H1 (cell line): ENCODE measurements at regions not wholly inside any gene's neighbourhood (a gene's known extent, or its start where the extent isn't known, plus 50 kb on each side); places are given as distances from the start of the nearest gene placed in this dataset.

Experiments
- ASH2L ChIP-seq: fragments of 200-600, 300-600 bp; sonication (generic); IDR thresholded peaks from one replicate; pipeline ENCODE4 v1.7.1; 2017; ENCODE audit warnings: low read length
- CBX8 ChIP-seq: fragments of 300-800, 300-1000 bp; sonication (generic); IDR thresholded peaks from 2 replicates; pipeline ENCODE4 v1.7.1; 2016; ENCODE audit warnings: low read depth, low read length, borderline replicate concordance
- CHD7 ChIP-seq: fragments of 300-600 bp; sonication (generic); IDR thresholded peaks from 2 replicates; pipeline ENCODE4 v1.7.1; 2012; ENCODE audit warnings: low read length, moderate library complexity, mild to moderate bottlenecking, inconsistent platforms; ENCODE audit not compliant: insufficient replicate concordance
- EGR1 ChIP-seq: IDR thresholded peaks from 2 replicates; pipeline ENCODE4 v1.6.1; 2011; ENCODE audit warnings: low read depth, low read length, borderline replicate concordance
- EP300 ChIP-seq, 2 experiments: IDR thresholded peaks; 1 replicate in 1 of 2; 2 replicates in 1 of 2; pipeline ENCODE4 v1.6.1; 2011 to 2012; ENCODE audit warnings: low read depth in 2 of 2, low read length in 2 of 2, mild to moderate bottlenecking in 2 of 2, borderline replicate concordance in 1 of 2, inconsistent platforms in 1 of 2, moderate library complexity in 1 of 2
- FOSL1 ChIP-seq: IDR thresholded peaks from 2 replicates; pipeline ENCODE4 v1.6.1; 2011; ENCODE audit warnings: mild to moderate bottlenecking, low read depth, low read length, moderate library complexity; ENCODE audit not compliant: insufficient read depth
- NRF1 ChIP-seq: IDR thresholded peaks from 2 replicates; pipeline ENCODE4 v1.6.1; 2011; ENCODE audit warnings: mild to moderate bottlenecking, low read depth, low read length, improper control_type of control experiment
- POU5F1 ChIP-seq: IDR thresholded peaks from 2 replicates; pipeline ENCODE4 v1.6.1; 2011; ENCODE audit warnings: low read depth, mild to moderate bottlenecking, low read length, moderate library complexity
- RFX5 ChIP-seq: IDR thresholded peaks from 2 replicates; pipeline ENCODE4 v1.6.1; 2011; ENCODE audit warnings: low read depth, low read length, improper control_type of control experiment, borderline replicate concordance
- SIN3A ChIP-seq, 2 experiments: IDR thresholded peaks in 1 of 2; conservative IDR thresholded peaks in 1 of 2; 2 replicates each; pipeline ENCODE4 v1.6.1; 2011 to 2012; ENCODE audit warnings: low read length in 2 of 2, improper control_type of control experiment in 1 of 2, low read depth in 1 of 2, mild to moderate bottlenecking in 1 of 2
- SRF ChIP-seq: IDR thresholded peaks from 2 replicates; pipeline ENCODE4 v1.6.1; 2011; ENCODE audit warnings: mild to moderate bottlenecking, low read depth, low read length, moderate library complexity
- TBP ChIP-seq: IDR thresholded peaks from 2 replicates; pipeline ENCODE4 v1.6.1; 2011; ENCODE audit warnings: low read depth, low read length, improper control_type of control experiment
- TEAD4 ChIP-seq: IDR thresholded peaks from 2 replicates; pipeline ENCODE4 v1.6.1; 2012; ENCODE audit warnings: low read depth, low read length, inconsistent platforms, mixed read lengths

DNA sequence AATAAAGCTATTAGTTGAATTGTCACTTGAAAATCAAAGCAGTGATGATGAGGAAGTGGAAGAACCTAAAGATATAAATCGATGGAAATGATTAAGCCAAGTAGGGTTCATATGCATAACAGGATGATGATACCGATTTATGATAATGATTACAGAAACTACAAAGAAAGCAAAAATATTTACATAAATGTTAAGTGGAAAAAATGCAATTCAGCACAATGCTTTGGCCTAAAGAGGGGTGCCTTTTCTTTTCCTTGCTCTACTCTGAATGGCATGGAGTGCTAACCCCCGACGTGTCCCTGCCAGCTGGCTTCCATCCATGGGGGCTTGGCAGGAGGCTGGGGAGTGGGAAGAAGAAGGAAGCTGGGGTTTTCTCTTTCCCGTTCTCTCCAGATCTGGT is 240.3 kb downstream of the GATA3 start (continued):
- no peak for TF ChIP-seq CHD7
- no peak for TF ChIP-seq TBP
- TF ChIP-seq POU5F1: no peak
- TF ChIP-seq SRF: no peak
- no peak for TF ChIP-seq NRF1
- TF ChIP-seq CBX8: no peak
- no peak for TF ChIP-seq ASH2L
- TF ChIP-seq FOSL1: no peak
- TF ChIP-seq RFX5: no peak
- no peak for TF ChIP-seq TEAD4
- TF ChIP-seq SIN3A (conservative IDR thresholded peaks at IDR 0.05 in 1 of 2, IDR thresholded peaks at IDR 0.05 in 1 of 2; ENCODE audit: low read depth in 1 of 2, low read length in 2 of 2): no peak
- TF ChIP-seq EP300 (IDR thresholded peaks at IDR 0.05; ENCODE audit: borderline replicate concordance in 1 of 2, low read depth in 2 of 2, low read length in 2 of 2): no peak
- TF ChIP-seq EGR1: no peak
